Neural cell (in vitro differentiated cells): ENCODE measurements at regions not wholly inside any gene's neighbourhood (a gene's known extent, or its start where the extent isn't known, plus 50 kb on each side); places are given as distances from the start of the nearest gene placed in this dataset.

Experiments
- H2AFZ ChIP-seq: fragments of 200-600, 300-800 bp; sonication (generic), shearing (Covaris generic); 2 replicates; pipeline ENCODE4 v1.6.0; 2014; ENCODE audit warnings: low read depth, mild to moderate bottlenecking, antibody characterized with exemption, low read length, moderate library complexity
- H3F3A ChIP-seq: fragments of 200-600 bp; shearing (Covaris generic); 2 replicates; pipeline ENCODE4 v1.6.1; 2016; ENCODE audit warnings: mild to moderate bottlenecking, moderate library complexity, mixed read lengths, antibody characterized with exemption, low read length; ENCODE audit not compliant: insufficient read depth, poor library complexity, severe bottlenecking
- H3K27ac ChIP-seq: fragments of 200-600, 300-800 bp; sonication (generic), shearing (Covaris generic); 2 replicates; pipeline ENCODE4 v1.5.1; 2014; ENCODE audit warnings: mild to moderate bottlenecking, low read length, moderate library complexity
- H3K27me3 ChIP-seq: fragments of 300-800, 200-600 bp; sonication (generic), shearing (Covaris generic); 2 replicates; pipeline ENCODE4 v1.6.0; 2014; ENCODE audit warnings: mild to moderate bottlenecking, low read depth, low read length, moderate library complexity; ENCODE audit not compliant: insufficient read depth
- H3K36me3 ChIP-seq: fragments of 300-800, 200-600 bp; sonication (generic), shearing (Covaris generic); 2 replicates; pipeline ENCODE4 v1.5.1; 2014; ENCODE audit warnings: mild to moderate bottlenecking, antibody characterized with exemption, low read length, moderate library complexity; ENCODE audit not compliant: insufficient read depth
- H3K4me2 ChIP-seq: fragments of 300-800, 200-600 bp; sonication (generic), shearing (Covaris generic); 2 replicates; pipeline ENCODE4 v1.6.0; 2014; ENCODE audit warnings: mild to moderate bottlenecking, low read length
- H3K4me3 ChIP-seq: fragments of 300-800, 200-600 bp; sonication (generic), shearing (Covaris generic); 2 replicates; pipeline ENCODE4 v1.5.1; 2014; ENCODE audit warnings: mild to moderate bottlenecking, low read length, moderate library complexity
- H3K79me2 ChIP-seq: fragments of 200-600 bp; shearing (Covaris generic); replicated peaks from 2 replicates; pipeline ENCODE4 v1.6.0; 2014; ENCODE audit warnings: mild to moderate bottlenecking, low read length, moderate library complexity; ENCODE audit not compliant: insufficient read depth
- H3K9ac ChIP-seq: fragments of 300-800, 200-600 bp; sonication (generic), shearing (Covaris generic); 2 replicates; pipeline ENCODE4 v1.6.1; 2016; ENCODE audit warnings: mild to moderate bottlenecking, low read length, mixed read lengths
- H3K9me2 ChIP-seq: fragments of 200-600 bp; shearing (Covaris generic); 2 replicates; pipeline ENCODE4 v1.6.1; 2016; ENCODE audit warnings: mild to moderate bottlenecking, low read length, mixed read lengths; ENCODE audit not compliant: insufficient read depth
- H3K9me3 ChIP-seq: fragments of 200-600, 300-800 bp; sonication (generic), shearing (Covaris generic); 2 replicates; pipeline ENCODE4 v1.6.1; 2016; ENCODE audit warnings: mild to moderate bottlenecking, mixed run types, low read length, moderate library complexity, mixed read lengths
- H4K20me1 ChIP-seq: fragments of 200-600 bp; shearing (Covaris generic); 2 replicates; pipeline ENCODE4 v1.6.1; 2016; ENCODE audit warnings: mild to moderate bottlenecking, mixed run types; ENCODE audit not compliant: insufficient read depth
- EP300 ChIP-seq: fragments of 450-650 bp; conservative IDR thresholded peaks from 2 replicates; pipeline ENCODE4 v1.6.1; 2014; ENCODE audit warnings: antibody characterized with exemption, mild to moderate bottlenecking, moderate library complexity; ENCODE audit not compliant: poor library complexity, severe bottlenecking
- EZH2 ChIP-seq: fragments of 200-600, 300-800 bp; shearing (Covaris generic), sonication (generic); IDR thresholded peaks from 2 replicates; pipeline ENCODE4 v1.6.1; 2014; ENCODE audit warnings: antibody characterized with exemption, low read length, borderline replicate concordance, mild to moderate bottlenecking; ENCODE audit not compliant: insufficient read depth, poor library complexity, severe bottlenecking
- MXI1 ChIP-seq: fragments of 450-650 bp; conservative IDR thresholded peaks from 2 replicates; pipeline ENCODE4 v1.6.1; 2014; ENCODE audit warnings: antibody characterized with exemption, mild to moderate bottlenecking; ENCODE audit not compliant: poor library complexity, severe bottlenecking
- POLR2AphosphoS5 ChIP-seq: IDR thresholded peaks from 2 replicates; pipeline ENCODE4 v1.6.1; 2012
- RAD21 ChIP-seq: fragments of 450-650 bp; conservative IDR thresholded peaks from 2 replicates; pipeline ENCODE4 v1.6.1; 2014; ENCODE audit warnings: antibody characterized with exemption, mild to moderate bottlenecking, moderate library complexity
- SMC3 ChIP-seq: fragments of 450-650 bp; conservative IDR thresholded peaks from 2 replicates; pipeline ENCODE4 v1.6.1; 2014; ENCODE audit warnings: antibody characterized with exemption, mild to moderate bottlenecking, moderate library complexity; ENCODE audit not compliant: poor library complexity
- TAF1 ChIP-seq: IDR thresholded peaks from 2 replicates; pipeline ENCODE4 v1.6.1; 2012; ENCODE audit warnings: low read depth
- TF ChIP-seq, protein P1 (sequence below): IDR thresholded peaks from 2 replicates; pipeline ENCODE4 v1.6.1; 2012; ENCODE audit warnings: borderline replicate concordance
- TF ChIP-seq, protein P2 (sequence below): fragments of 450-650 bp; IDR thresholded peaks from 2 replicates; pipeline ENCODE4 v1.5.1; 2014; ENCODE audit warnings: antibody characterized with exemption, mild to moderate bottlenecking, moderate library complexity; ENCODE audit not compliant: poor library complexity, severe bottlenecking

DNA sequence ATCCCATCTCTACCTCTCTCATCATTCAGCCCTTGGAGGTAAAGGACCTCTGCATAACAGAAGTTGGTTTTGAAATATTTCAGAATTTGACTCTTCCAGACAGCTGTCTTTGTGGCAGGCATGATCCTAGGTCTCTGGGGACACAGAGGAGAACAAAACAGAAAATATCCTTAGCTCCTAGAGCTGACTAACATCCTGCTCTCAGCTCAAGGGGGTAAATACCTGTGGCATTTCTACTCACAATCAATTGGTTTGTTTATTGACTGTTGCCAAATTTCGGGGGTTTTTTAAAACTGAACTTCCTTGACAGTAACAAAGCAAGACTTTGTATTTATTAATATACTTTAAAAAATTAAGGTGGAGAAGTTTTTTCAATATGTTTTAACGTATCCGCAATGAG lies 78.8 kb downstream of the EOMES start:
- H3K9me3 ChIP-seq = no peaks in the 10 kb centered on the region
- H3K9ac ChIP-seq = no peak overlapping the region
- H3K4me3 ChIP-seq = no peak overlapping the region
- H3K27me3 ChIP-seq = no peaks in the 10 kb centered on the region
- H3K4me2 ChIP-seq = no peak overlapping the region
- no peak overlapping the region for H3K27ac ChIP-seq
- H3K36me3 ChIP-seq = no peaks in the 10 kb centered on the region
- H4K20me1 ChIP-seq = no peaks in the 10 kb centered on the region
- TF ChIP-seq RAD21 = no peak
- TF ChIP-seq EZH2 = no peak
- TF ChIP-seq POLR2AphosphoS5 = no peak
- no peak for TF ChIP-seq TAF1
- TF ChIP-seq, protein P1, sequence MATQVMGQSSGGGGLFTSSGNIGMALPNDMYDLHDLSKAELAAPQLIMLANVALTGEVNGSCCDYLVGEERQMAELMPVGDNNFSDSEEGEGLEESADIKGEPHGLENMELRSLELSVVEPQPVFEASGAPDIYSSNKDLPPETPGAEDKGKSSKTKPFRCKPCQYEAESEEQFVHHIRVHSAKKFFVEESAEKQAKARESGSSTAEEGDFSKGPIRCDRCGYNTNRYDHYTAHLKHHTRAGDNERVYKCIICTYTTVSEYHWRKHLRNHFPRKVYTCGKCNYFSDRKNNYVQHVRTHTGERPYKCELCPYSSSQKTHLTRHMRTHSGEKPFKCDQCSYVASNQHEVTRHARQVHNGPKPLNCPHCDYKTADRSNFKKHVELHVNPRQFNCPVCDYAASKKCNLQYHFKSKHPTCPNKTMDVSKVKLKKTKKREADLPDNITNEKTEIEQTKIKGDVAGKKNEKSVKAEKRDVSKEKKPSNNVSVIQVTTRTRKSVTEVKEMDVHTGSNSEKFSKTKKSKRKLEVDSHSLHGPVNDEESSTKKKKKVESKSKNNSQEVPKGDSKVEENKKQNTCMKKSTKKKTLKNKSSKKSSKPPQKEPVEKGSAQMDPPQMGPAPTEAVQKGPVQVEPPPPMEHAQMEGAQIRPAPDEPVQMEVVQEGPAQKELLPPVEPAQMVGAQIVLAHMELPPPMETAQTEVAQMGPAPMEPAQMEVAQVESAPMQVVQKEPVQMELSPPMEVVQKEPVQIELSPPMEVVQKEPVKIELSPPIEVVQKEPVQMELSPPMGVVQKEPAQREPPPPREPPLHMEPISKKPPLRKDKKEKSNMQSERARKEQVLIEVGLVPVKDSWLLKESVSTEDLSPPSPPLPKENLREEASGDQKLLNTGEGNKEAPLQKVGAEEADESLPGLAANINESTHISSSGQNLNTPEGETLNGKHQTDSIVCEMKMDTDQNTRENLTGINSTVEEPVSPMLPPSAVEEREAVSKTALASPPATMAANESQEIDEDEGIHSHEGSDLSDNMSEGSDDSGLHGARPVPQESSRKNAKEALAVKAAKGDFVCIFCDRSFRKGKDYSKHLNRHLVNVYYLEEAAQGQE = no peak
- no peak for TF ChIP-seq SMC3
- TF ChIP-seq, protein P2, sequence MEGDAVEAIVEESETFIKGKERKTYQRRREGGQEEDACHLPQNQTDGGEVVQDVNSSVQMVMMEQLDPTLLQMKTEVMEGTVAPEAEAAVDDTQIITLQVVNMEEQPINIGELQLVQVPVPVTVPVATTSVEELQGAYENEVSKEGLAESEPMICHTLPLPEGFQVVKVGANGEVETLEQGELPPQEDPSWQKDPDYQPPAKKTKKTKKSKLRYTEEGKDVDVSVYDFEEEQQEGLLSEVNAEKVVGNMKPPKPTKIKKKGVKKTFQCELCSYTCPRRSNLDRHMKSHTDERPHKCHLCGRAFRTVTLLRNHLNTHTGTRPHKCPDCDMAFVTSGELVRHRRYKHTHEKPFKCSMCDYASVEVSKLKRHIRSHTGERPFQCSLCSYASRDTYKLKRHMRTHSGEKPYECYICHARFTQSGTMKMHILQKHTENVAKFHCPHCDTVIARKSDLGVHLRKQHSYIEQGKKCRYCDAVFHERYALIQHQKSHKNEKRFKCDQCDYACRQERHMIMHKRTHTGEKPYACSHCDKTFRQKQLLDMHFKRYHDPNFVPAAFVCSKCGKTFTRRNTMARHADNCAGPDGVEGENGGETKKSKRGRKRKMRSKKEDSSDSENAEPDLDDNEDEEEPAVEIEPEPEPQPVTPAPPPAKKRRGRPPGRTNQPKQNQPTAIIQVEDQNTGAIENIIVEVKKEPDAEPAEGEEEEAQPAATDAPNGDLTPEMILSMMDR = no peak
- TF ChIP-seq EP300 = no peak
- no peak for TF ChIP-seq MXI1
- H3F3A ChIP-seq = no peaks in the 10 kb centered on the region
- H3K79me2 ChIP-seq = no peaks in the 10 kb centered on the region
- no peak overlapping the region for H2AFZ ChIP-seq
- H3K9me2 ChIP-seq = no peaks in the 10 kb centered on the region

DNA sequence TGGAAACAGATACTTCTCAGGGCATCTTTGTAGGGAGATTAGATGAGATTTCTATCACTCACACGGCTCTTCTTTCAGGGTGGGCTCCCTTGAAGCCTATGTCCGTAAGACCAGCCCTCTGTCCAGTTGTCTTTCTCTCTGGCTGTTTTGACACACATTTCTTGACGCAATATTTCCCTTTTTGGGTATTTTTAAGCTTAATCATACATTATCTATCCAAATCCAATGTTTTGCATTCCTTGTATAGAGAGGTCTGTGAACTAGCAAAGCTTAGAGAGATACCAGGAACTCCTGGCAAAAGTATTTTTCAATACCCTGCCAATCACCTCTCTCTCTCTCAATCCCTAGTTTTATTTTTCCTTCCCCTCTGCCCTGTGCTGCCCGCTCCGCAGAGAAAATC lies 79.3 kb downstream of the EOMES start:
- Histone ChIP-seq H3F3A (no peaks in the 10 kb centered on the region), H2AFZ (no peak overlapping the region), H3K4me3 (no peak overlapping the region), H3K36me3 (no peaks in the 10 kb centered on the region), H3K9me3 (no peaks in the 10 kb centered on the region), H3K27ac (no peak overlapping the region), H3K9me2 (no peaks in the 10 kb centered on the region), H4K20me1 (no peaks in the 10 kb centered on the region), H3K79me2 (no peaks in the 10 kb centered on the region), H3K9ac (no peak overlapping the region), H3K27me3 (no peaks in the 10 kb centered on the region), H3K4me2 (no peak overlapping the region)
- no peak for TF ChIP-seq POLR2AphosphoS5
- no peak for TF ChIP-seq MXI1
